NCI-H1092 (cell line): ENCODE measurements at regions not wholly inside any gene's neighbourhood (a gene's known extent, or its start where the extent isn't known, plus 50 kb on each side); places are given as distances from the start of the nearest gene placed in this dataset.
"Not testable (repeated sequence)": the region's sequence is repeated elsewhere in the genome, so short reads cannot be mapped to it uniquely, and the experiment has no call there.

Experiments
- DNase-seq: peaks from one replicate; lab custom pipeline; 2025; lab: John Stamatoyannopoulos, UW

DNA sequence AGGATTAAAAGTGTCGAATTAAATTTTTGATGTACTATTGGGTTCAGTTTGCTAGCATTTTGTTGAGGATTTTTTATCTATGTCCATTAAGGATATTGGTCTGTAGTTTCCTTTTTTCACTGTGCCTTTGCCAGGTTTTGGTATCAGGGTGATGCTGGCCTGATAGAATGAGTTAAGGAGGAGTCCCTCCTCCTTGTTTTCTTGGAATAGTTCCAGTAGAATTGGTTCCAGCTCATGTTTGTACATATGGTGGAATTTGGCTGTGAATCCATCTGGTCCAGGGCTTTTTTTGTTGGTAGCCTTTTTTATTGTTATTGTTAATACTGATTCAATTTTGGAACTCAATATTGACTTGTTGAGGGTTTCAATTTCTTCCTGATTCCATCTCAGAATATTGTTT, 141.8 kb downstream of the SIM1 start:
- no peak for DNase-seq

DNA sequence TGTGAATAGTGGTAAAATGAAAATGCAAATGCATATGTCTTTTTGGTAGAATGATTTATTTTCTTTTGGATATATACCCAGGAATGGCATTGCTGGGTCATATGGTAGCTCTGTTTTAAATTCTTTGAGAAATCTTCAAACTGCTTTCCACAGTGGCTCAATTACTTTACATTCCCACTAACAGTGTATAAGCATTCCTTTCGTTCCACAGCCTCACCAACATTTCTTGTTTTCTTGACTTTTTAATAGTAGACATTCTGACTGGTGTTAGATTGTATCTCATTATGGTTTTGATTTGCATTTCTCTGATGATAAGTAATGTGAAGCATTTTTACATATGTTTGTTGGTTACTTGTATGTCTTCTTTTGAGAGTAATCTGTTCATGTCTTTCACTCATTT, 144.0 kb downstream of the SIM1 start:
- no peak for DNase-seq

DNA sequence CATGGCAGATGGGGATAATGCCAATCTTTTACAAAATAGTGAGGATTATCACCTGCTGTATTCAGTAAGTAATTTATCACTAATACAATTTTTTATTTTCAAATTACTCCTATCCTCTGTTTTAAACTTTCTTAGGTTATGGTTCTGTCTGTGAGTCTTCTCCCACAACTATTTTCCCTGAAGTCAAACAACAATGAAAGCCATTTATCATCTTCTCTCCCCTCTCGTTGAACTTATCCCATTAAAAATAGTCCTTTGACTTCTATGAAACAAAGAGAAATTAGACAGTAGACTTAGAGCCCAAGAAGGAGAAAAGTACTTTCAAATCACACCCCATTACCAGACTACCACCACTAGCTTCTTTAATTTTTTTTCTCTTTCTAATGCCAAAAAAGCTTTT, 147.7 kb downstream of the SIM1 start:
- DNase-seq, result no peak

DNA sequence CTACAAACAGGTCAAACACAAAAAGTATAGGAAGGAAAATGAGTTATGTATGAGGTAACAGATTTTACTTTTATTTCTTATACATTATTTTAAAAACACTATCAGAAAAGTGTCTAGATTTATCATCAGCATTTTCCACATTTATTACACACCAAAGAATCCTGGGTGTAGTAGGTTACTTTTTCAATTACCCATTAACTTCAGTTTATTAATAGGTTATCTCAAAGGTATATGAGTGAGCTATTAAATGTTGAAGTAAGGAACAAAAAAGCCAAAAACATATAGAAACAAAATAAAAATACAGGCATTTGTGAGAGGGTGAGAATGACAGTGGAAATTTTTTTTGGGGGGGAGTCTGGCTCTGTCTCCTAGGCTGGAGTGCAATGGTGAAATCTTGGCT, 150.5 kb downstream of the SIM1 start:
- DNase-seq, result no peak

DNA sequence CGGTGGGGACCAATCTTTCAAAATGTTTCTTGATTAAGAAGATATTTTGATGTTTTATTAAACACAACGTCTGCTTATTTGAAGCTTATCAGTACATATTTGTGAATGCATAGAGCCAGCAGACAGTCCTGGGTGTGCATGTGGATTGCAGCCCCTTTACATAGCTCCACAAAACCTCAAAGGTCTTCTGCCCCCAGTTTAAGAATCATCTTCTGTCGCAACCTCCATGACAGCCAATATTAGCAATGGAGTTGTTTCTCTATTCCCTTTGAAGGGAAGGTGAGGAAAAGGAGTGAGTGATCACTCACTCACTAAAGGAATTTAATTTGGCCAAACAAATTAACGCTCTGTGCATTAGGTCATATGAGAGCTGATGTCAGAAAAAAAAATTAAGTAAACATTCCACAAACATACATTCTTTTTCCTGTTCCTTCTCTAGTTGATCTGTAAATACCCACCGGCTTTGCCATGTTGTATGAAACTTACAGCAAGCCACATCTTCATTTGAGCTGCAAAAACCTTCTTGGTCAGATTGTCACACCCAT, 152.9 kb downstream of the SIM1 start:
- DNase-seq, result no peak

DNA sequence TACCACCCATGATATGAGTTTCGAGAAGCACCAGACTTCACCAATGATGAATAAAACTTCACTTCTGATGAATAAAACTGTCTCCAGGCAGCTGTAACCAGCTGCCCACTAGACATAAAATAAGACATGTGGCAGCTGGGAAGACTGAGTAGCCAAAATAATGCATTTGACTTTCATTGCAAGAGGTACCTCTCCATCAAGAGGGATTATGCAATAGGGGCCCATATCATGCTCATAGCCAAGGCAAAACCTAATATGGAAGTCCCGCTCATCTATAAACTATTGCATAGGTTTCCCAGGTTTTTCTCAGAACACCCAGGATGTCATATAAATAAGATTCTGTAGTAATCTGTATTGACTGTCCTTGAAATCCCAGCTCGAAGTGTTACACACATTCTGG, 155.5 kb downstream of the SIM1 start:
- no peak for DNase-seq

DNA sequence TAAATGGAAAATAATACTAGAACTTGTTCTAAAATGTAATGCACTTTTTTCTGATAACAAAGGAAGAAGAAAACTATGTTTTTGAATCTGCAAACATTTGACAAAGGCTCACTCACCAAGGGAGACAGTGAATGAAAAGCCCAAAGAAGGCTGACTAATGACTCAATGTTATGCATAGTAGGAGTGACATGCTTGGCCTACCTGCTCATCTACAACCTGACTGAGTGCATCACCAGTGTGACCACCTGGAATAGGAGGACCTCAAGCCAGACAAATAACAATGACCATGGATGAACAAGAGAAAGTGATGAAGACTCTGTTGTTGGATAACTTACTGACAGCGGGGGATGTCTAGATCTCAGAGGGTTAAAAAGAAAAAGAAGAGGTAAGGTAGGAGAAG, 157.2 kb downstream of the SIM1 start:
- no peak for DNase-seq

DNA sequence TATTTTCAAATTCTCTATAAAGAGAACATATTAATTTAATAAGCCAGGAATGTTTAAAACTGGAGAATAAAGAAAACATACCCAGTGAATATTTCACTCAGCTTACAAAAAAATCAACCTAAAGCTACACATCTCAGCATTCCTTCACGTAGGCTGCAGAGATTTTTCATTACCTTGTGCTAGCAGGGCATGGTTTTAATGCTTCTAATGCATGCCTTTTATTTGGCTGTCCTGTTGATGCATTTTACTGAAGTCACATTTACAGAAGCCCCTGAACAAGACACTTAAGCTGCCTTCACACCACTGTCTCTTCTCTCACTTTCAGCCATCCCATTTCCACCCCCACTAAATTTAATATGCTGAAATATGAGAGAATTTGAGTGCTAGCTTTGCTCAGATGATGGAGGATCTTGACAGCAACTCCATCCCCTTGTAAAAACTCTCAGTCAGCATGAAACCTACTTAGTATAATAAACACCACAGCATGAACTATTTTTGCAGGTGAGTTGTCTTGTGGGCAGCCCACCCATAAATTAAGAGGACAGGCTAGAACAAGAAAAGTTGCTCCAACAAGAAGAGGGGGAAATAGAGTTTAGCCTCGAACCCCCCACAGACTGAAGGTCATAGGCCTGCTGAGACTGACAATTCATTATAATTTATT, 159.4 kb downstream of the SIM1 start:
- no peak for DNase-seq

DNA sequence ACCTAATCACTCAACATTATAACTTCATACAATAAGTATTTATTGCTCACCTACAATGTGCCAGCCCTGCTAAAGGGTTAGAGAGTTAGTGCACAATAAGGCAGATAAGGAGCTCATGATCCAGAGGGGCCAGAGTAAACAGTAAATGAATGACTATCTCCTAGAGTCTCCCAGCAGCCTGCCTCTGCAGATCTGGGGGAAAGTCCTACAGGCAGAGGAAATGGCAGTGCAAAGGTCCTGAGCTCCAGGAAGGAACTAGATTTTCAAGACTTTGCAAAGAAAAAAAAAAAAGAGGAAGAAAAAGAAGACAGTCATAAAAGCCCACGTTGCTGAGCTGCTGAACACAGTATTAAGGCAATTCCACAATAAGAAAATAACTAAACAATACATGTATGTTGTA, 160.1 kb downstream of the SIM1 start:
- DNase-seq, result no peak

DNA sequence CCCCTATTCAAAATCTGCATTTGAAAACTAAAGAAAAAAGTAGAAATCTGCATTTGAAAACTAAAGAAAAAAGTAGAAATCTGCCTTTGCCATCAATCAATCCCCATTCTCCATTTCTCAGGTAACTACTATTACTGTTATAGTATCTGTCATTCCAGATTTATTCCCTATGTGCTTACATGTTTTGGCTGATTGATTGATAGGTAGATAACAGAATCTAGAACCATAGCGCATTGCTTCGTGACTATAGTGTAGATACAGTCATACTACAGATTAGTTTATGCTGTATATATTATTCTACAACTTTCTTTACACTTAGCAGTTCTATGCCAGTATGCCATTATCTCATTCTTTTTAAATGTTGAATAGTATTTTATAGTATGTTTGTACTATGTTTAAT, 163.0 kb downstream of the SIM1 start:
- no peak for DNase-seq

DNA sequence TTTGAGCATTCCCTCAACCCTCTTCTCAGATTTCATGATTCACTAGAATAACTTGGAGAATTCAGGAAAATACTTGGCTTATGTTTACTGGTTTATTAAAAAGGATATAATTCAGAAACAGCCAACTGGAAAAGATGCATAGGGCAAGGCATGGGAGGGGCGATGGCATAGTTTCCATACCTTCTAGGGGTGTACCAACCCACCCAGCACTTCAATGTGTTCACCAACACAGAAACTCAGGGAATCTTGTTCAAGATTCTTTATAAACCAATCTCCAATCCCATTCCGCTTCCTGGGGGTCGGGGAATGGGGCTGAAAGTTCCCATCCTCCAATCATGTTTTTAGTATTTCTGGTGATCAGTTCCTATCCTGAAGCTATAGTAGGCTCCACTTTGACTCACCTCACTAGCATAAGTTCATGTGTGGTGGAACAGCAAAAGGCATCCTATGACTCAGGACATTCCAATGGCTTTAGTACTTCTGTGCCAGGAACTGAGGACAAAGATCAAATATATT, 164.4 kb downstream of the SIM1 start:
- no peak for DNase-seq

DNA sequence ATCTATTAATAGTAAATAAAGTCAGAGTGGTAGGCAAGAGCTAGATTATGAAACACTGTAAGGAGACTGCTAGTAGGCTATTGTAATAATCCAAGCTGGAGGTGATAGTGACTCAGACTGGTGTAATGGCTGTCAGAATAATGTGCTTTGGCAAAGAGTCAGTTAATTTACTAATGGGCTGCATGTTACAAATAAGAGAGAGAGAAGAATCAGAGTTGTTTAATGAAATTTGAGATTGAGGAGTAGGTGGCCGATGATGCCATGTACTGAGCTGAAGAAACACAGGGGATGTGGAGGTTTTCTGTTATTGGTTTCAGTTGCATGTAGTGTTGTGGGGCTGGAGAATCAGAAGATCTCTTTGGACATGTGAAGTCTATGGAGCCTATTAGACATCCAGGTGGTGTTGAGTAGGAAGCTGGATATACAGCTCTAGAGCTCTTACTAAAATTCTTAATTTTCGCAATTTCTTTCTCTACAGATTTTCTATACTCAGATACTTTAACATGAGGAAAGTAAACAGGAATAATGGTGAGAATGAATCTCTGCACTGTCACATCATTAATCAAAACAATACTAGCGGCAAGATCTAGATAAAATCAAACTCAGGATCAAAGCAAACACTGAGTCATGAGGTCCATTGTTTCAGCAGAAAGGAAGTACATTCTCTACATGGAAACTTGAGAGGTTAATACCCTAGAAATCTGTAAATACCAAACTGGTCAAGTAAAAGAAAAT, 167.7 kb downstream of the SIM1 start:
- DNase-seq, result no peak

DNA sequence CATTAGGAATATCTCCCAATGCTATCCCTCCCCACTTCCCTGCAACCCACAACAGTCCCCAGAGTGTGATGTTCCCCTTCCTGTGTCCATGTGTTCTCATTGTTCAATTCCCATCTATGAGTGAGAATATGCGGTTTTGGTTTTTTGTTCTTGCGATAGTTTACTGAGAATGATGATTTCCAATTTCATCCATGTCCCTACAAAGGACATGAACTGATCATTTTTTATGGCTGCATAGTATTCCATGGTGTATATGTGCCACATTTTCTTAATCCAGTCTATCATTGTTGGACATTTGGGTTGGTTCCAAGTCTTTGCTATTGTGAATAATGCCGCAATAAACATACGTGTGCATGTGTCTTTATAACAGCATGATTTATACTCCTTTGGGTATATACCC, 169.5 kb downstream of the SIM1 start:
- not testable (repeated sequence) for DNase-seq

DNA sequence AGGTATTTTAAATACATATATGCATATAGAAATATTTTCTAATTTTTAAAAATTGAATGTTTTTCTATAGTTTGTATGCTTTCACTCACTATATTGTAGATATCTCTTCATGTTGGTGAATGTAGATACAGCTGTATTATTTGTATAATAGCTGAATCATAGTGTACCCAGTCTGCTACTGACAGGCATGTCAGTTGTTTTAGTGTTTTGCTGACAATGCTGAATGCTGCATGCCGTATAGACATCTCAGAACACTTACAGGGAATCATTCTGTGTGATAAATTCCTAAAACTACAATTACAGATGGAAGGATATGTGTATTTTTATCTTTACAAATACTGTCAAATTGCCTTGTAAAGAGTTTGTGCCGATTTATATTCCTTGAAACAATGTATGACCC, 175.4 kb downstream of the SIM1 start:
- no peak for DNase-seq

DNA sequence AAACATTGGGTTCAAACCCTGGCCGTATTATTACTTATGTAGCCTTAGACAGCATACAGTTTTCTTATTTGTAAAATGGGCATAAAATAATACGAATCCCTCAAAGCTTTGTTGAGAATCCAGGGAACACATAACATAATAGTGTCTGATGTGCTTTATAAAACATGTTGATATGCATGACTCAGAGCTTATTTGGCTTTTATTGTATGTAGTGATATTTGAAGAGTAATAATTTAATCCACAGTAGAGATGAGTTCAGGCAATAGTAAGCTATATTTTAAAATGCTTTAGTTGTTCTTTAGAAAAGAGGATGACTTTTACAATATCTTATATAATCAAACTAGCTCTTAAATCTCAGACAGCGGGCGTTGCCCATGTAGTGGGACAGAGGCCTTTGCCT, 176.4 kb downstream of the SIM1 start:
- DNase-seq, result no peak

DNA sequence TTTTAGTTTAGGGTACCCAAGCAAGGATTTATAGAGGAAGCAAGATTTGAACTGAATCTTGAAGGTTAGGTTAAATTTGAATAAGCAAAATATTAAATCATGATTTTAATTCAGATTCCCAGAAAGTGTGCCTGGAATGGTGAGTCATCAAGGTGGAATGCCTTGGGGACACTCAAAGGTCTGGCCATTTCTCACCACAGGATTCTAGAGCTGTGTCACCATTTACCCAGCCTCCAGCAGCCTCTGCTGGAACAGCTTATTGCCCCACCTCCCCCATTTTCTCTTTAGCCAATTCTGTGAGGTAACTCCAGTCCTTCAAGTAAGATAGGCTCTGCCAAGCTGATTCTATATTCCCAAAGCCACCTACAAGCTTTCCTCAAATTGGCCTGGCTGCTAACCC, 181.4 kb downstream of the SIM1 start:
- no peak for DNase-seq

DNA sequence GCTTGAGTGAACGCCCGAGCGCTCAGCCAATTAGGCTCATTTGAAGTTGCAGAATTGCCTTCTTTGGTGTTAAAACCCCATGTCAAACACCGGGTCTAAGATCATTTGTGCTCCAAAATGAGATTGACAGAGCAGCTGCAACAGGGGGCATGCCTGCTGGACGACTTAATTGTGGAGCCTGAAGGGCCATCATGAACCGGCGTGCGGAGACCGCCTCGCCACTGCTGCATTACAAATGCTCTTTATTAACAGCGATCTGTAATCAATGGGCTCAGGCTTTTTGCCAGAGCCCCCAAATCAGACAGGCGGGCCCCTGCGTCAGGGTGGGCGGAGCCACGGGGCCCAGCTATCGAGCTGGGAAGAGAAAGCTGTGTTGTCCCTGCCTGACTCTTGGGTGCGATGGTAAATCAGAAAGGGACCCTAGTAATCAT, 183.2 kb downstream of the SIM1 start:
- no peak for DNase-seq

DNA sequence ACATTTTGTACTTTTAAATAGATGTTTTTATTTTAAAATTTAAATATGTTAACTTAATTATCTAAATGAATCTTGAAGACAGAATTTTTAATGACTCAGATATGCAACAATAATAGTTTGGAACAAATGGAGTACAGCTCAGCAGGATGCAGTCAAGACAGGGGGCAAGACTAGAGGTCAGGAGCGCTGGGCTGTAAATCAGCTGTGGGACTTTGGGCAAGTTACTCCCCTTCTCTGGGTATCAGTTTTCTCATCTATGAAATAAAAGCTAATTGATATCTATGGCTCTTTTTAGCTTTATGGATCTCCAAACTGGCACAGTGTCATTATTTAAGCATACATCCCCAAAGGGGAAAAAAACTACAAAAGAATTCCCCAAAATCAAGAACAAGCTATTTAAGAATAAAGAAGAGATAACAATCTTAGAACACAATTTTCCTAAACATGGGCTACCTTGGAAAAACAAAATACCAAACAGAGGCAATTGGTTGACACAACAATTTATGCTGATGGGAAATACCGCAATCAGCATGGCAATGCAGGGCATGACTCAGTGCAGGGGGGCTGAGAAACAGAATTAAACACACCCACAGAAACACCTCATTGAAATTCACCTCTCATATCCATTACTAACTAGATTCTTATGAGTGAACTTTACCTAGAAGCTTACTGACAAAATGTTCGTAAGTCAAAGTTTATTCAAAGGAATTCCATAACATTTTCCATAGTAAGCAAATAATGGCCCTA, 188.2 kb downstream of the SIM1 start:
- DNase-seq, result no peak

DNA sequence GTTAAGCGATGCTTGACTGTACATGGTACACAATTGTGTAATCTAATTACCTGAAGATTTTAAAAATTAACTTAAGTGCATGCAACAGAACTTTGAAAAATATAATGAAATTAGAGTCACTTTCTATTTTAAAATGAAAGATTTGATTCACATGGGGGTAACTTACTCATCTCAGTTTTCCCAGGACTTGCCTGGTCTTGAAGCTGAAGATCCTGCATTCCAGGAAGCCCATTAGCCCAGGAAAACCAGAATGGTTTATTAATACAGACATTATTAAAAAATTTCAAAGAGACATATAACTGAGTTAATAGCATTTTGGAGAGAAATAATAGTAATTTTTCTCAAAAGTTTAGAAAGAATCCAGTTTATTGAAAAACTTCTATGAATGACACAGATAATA, 190.6 kb downstream of the SIM1 start:
- DNase-seq, result no peak

DNA sequence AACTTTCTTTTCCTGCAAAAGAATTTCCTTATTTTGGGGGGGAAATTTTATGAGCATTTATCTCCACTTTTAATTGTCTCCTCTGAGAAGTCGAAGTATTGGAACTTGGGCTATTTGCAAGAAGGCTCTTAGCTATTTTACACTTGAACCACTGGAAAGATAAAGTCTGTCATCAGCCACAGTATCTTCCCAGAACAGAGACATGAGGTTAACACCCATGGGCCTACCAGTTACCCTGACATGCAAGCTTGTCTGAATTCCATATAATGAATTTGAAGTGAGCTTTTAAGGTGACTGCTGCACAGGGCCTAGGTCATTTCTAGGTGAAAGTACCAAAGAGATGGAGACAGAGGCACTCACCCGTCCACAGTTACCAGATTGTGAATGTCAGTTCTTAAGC, 193.1 kb downstream of the SIM1 start:
- DNase-seq, result no peak

DNA sequence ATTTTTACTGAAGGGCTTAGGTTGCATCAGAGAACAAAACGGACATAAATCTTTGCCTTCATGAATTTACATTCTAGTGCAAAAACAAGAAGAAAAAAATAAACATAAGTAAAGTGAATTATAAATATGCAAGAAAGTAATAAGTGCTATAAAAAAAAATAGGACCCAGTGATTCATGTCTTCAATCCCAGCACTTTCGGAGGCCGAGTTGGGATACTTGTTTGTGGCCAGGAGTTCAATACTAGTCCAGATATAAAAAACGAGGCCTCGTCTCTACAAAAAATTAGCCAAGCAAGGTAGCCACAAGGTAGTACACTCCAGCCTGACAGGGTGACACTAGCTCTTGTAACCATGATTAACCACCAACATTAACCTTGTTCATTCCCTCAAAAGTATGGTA, 193.5 kb downstream of the SIM1 start:
- no peak for DNase-seq

DNA sequence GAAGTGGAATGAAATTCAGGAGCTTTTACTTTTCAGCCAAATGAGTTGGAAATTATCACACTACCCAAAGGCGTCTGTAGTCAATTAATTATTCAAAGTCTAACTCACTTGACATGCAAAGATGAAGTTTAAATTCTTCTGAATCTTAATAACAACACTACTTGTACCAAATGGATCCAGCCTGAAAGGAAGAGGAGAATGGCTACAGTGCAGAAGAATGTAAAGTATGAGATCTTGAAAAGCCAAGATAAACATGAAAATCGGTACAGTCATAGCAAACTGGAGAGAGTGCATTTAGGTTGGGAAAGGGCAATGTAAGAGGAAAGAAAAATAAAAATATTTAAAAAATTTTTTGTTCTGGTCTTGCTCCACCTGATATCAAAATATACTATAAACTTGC, 195.5 kb downstream of the SIM1 start:
- DNase-seq, result no peak

DNA sequence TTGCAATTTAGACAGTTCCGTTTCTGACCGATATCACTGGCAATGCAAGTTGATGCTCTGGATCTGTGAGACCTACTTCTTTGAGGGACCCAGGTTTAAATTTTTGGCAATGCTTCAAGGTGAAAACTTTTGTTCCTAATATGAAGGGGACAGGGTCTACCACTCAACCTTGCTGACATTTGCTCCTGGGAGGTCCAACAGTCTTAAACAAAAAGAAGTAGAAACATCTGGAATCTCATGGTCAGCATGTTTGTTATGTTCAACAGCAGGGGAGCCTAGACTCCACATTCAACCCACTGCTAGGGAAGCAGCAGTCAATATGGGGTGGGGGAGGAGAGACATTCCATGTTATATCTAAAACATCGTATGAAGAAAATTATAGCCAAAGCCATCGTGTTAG, 196.4 kb downstream of the SIM1 start:
- no peak for DNase-seq
